OCI-LY1 (cell line): ENCODE measurements at regions not wholly inside any gene's neighbourhood (a gene's known extent, or its start where the extent isn't known, plus 50 kb on each side); places are given as distances from the start of the nearest gene placed in this dataset.

Source experiments
- CTCF ChIP-seq: fragments of 200-600 bp; sonication (generic), shearing (Covaris generic); IDR thresholded peaks from 2 replicates; pipeline ENCODE4 v1.5.1; 2017; ENCODE audit warnings: mild to moderate bottlenecking, antibody characterized with exemption, low read length, moderate library complexity, mixed read lengths
- EZH2 ChIP-seq: fragments of 200-600 bp; sonication (generic), shearing (Covaris generic); IDR thresholded peaks from 2 replicates; pipeline ENCODE4 v1.8.0; 2017; ENCODE audit warnings: borderline replicate concordance, mixed run types, mild to moderate bottlenecking, antibody characterized with exemption, low read length, moderate library complexity, mixed read lengths

GRCh38 chr18:64678048-64678447, 529.2 kb upstream of the LINC00305 start:
- TF ChIP-seq CTCF (no peak), EZH2 (no peak)
